Retinal pigment epithelial cell (primary cell): ENCODE measurements at regions not wholly inside any gene's neighbourhood (a gene's known extent, or its start where the extent isn't known, plus 50 kb on each side); places are given as distances from the start of the nearest gene placed in this dataset.
"Not testable (repeated sequence)": the region's sequence is repeated elsewhere in the genome, so short reads cannot be mapped to it uniquely, and the experiment has no call there.

Experiments used
- DNase-seq: peaks from one replicate; pipeline ENCODE4 v3.0.0-alpha.2; 2010; ENCODE audit warnings: low read depth
- H3K4me3 ChIP-seq: 2 replicates; pipeline ENCODE4 v1.5.1; 2011; ENCODE audit warnings: mild to moderate bottlenecking, low read length, control low read depth, moderate library complexity
- TF ChIP-seq, protein P1 (sequence below): conservative IDR thresholded peaks from 2 replicates; pipeline ENCODE4 v1.5.1; 2011; ENCODE audit warnings: low read depth, low read length, control low read depth, inconsistent platforms

DNA sequence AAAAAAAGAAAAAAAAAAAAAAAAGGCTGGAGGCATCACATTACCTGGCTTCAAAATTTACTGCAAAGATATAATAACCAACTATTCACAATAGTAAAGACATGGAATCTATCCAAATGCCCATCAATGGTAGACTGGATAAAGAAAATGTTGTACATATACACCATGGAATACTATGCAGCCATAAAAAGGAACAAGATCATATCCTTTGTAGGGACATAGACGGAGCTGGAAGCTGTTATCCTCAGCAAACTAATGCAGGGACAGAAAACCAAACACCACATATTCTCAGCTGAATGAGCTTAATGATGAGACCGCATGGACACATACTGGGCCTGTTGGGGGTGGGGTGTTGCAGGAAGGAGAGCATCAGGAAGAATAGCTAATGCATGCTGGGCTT lies 330.5 kb downstream of the SRGAP2C start:
- DNase-seq: no peak
- H3K4me3 ChIP-seq: no peak overlapping the region
- TF ChIP-seq, protein P1, sequence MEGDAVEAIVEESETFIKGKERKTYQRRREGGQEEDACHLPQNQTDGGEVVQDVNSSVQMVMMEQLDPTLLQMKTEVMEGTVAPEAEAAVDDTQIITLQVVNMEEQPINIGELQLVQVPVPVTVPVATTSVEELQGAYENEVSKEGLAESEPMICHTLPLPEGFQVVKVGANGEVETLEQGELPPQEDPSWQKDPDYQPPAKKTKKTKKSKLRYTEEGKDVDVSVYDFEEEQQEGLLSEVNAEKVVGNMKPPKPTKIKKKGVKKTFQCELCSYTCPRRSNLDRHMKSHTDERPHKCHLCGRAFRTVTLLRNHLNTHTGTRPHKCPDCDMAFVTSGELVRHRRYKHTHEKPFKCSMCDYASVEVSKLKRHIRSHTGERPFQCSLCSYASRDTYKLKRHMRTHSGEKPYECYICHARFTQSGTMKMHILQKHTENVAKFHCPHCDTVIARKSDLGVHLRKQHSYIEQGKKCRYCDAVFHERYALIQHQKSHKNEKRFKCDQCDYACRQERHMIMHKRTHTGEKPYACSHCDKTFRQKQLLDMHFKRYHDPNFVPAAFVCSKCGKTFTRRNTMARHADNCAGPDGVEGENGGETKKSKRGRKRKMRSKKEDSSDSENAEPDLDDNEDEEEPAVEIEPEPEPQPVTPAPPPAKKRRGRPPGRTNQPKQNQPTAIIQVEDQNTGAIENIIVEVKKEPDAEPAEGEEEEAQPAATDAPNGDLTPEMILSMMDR: no peak

- no peak overlapping the region for H3K4me3 ChIP-seq
- TF ChIP-seq, protein P1: no peak
- no peak for DNase-seq
Observed at GRCh38 chr1:121516234-121516967, 331.6 kb downstream of the SRGAP2C start.

DNA sequence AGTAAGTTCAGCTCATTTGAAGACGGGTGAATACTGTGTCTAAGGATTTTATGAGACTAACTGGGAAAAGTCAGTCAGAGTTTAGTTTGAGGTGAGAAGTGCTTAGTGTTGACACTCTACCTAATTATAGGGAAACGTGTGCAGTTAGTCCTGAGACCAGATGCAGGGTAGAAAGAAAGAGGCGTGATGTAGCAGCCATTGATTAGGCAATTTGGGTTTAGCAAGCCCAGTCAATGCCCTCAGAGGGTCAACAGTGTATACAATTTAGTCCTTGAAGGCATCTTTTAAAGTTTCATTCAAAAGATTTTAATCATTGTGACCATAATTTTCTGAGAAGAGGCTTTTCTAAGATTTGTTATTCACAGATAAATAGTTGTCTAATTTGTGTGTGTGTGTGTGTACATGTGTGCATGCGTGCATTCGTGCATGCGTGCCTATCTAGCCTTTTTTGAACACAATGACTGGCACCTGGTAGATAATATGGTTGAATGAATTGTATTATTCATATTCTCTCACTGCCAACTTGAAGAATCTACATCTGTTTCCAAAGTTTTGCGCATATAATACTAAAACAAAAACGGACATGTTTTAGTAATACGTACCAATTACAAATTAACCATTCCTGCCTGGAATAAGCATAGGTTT lies 332.9 kb downstream of the SRGAP2C start:
- TF ChIP-seq, protein P1: no peak
- no peak overlapping the region for H3K4me3 ChIP-seq
- no peak for DNase-seq

DNA sequence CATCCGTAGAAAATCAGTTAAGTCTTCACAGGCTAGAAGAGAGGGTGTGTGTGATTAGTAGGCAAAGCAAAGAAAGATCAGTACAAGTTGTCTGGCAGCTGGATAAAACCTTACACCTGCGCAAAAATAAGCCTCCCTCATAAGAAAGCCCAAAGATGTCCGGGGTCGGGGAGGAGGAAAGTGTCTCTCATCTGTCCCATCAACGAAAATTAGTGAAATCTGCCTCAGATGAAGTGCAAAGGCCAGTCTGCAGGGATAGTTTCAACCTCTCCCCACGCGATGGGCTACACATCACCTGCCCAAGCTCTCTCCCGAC lies 333.9 kb downstream of the SRGAP2C start:
- DNase-seq: no peak
- peak overlapping the region; percentile 60 for H3K4me3 ChIP-seq
- TF ChIP-seq, protein P1: no peak

DNA sequence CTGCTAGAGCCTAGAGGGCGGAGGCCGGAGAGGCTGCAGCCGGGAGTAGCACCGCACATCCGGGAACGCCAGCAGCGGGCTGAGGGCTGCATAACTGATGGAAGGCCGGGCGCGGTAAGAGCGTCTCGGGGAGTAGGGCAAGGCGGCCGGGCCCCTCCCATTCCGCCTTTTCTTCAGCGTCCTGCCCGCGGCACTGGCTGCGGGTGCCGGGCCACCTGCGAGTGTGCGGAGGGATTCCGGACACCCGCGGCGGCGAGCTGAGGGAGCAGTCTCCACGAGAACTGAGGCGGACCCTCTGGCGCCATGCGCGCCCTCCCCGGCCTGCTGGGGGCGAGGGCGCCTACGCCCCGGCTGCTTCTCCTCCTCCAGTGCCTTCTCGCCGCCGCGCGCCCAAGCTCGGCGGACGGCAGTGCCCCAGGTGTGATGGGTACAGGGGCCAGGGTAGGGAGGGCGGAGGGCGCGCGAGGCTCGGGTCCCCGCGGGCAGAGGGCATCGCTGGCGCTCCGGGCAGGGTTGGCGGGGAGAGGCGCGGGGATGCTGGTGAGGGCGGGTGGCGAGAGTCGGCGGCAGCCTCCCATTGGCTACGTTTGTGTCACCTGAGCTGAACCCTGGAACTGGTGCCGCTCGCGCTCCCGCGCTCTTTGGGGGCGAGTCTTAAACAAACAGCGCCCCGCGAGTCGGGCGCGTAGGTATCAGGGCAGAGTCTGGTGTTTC lies 334.4 kb downstream of the SRGAP2C start:
- TF ChIP-seq, protein P1: no peak
- peak; percentile 34 for DNase-seq
- peak overlapping the region; percentile 60 for H3K4me3 ChIP-seq

- peak overlapping the region; percentile 60 for H3K4me3 ChIP-seq
Observed at GRCh38 chr1:121519756-121520286, 335.0 kb downstream of the SRGAP2C start.

DNA sequence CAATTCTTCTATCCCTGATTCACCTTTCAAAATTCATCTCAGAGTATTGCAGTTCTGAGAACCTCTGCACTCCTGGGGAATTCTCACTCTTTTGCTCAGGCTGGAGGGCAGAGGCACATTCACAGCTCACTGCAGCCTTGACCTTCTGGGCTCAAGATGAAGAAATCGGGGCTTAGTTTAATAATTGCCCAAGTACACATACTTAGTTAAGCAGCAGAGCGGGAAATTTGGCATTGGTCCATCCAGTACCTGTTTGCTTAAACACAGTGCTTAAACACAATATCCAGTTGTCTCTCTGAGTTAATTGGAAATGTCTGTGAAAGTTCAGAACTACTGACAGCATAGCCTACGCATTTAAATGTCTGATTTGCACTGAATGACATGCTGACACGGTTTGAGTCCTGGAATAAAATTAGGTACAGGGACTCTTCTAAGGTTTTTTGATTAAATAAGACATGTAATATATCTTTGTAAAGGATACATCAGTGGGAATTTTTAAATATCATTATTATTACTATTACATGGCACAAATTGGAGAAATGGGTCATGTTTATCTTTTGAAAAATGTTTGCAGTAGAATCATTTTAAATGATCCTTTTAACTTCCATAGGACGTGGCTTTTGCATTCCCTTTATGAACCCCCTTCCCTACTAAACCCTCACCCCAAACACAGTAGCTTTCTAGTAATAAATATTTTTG lies 337.4 kb downstream of the SRGAP2C start:
- H3K4me3 ChIP-seq: no peak overlapping the region
- TF ChIP-seq, protein P1: no peak
- DNase-seq: no peak

More at GRCh38 chr1:121519756-121520286, 335.0 kb downstream of the SRGAP2C start:
- not testable (repeated sequence) for DNase-seq

GRCh38 chr1:121523112-121523511 lies 338.3 kb downstream of the SRGAP2C start:
- not testable (repeated sequence) for DNase-seq, H3K4me3 ChIP-seq
